Upper lobe of left lung (tissue), 4 donors: ENCODE measurements at regions not wholly inside any gene's neighbourhood (a gene's known extent, or its start where the extent isn't known, plus 50 kb on each side); places are given as distances from the start of the nearest gene placed in this dataset.

Experiments used
- CTCF ChIP-seq, 6 experiments: fragments of 450-650 bp in 4 of 6; fragments of 200-600 bp in 2 of 6; sonication (generic) in 2 of 6; IDR thresholded peaks; one replicate each; pipeline ENCODE4 v1.5.1; 2016 to 2019; ENCODE audit warnings: antibody characterized with exemption in 6 of 6
- POLR2AphosphoS5 ChIP-seq, 2 donors: sonication (generic); formaldehyde crosslinking; IDR thresholded peaks; one replicate each; pipeline ENCODE4 v1.5.1; 2017; ENCODE audit warnings: antibody characterized with exemption in 2 of 2

- no peak for TF ChIP-seq CTCF (IDR thresholded peaks at IDR 0.05)
- no peak for TF ChIP-seq POLR2AphosphoS5 (IDR thresholded peaks at IDR 0.05)
Observed at GRCh38 chr1:78834201-78834741, 172.3 kb downstream of the ADGRL4 start.
